HUES64 (cell line): ENCODE measurements at regions not wholly inside any gene's neighbourhood (a gene's known extent, or its start where the extent isn't known, plus 50 kb on each side); places are given as distances from the start of the nearest gene placed in this dataset.
"Not testable (repeated sequence)": the region's sequence is repeated elsewhere in the genome, so short reads cannot be mapped to it uniquely, and the experiment has no call there.

Experiments
- H3K27ac ChIP-seq: 2 replicates; pipeline ENCODE4 v1.7.0; 2013; ENCODE audit warnings: low read depth, low read length, inconsistent platforms
- H3K27me3 ChIP-seq: 2 replicates; pipeline ENCODE4 v1.6.1; 2013; ENCODE audit warnings: mild to moderate bottlenecking, low read length; ENCODE audit not compliant: insufficient read depth
- H3K36me3 ChIP-seq: 2 replicates; pipeline ENCODE4 v1.6.1; 2013; ENCODE audit warnings: mild to moderate bottlenecking, low read length; ENCODE audit not compliant: insufficient read depth
- H3K4me1 ChIP-seq: 2 replicates; pipeline ENCODE4 v1.6.1; 2013; ENCODE audit warnings: mild to moderate bottlenecking, low read length, moderate library complexity; ENCODE audit not compliant: insufficient read depth
- H3K4me3 ChIP-seq: 2 replicates; pipeline ENCODE4 v1.5.1; 2013; ENCODE audit warnings: mild to moderate bottlenecking, low read length, moderate library complexity
- H3K9ac ChIP-seq: 2 replicates; pipeline ENCODE4 v1.6.1; 2013; ENCODE audit warnings: mild to moderate bottlenecking, low read depth, low read length
- H3K9me3 ChIP-seq: 2 replicates; pipeline ENCODE4 v1.6.1; 2013; ENCODE audit warnings: low read depth, low read length; ENCODE audit not compliant: insufficient read depth
- WGBS: fragments of 150-250, 120-280 bp; methylation state at CpG from one replicate; pipeline ENCODE4 v1.1.7; 2013; ENCODE audit warnings: missing lambda C conversion rate; 5-methylcytosine and 5-hydroxymethylcytosine counted together

DNA sequence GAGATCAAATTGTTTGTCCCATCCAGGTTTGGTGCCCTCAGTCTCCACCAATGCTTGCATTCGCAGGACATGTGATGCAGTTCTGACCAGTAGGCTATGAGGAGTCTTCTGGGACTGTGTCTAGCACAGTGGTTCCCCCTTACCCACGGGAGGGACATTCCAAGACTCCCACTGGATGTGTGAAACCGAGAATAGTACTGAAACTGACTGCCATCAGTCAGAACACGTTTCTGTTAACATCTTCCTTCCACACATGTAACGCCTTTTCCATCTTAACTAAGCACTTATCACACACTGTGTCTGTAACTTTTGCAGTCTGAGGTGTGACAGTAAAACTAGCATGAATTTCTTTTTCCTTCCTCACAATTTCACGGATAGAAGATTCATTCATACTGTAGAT, 74.7 kb downstream of the PTTG1 start:
- Histone ChIP-seq H3K9me3 (no peaks in the 10 kb centered on the region), H3K27ac (no peak overlapping the region)

DNA sequence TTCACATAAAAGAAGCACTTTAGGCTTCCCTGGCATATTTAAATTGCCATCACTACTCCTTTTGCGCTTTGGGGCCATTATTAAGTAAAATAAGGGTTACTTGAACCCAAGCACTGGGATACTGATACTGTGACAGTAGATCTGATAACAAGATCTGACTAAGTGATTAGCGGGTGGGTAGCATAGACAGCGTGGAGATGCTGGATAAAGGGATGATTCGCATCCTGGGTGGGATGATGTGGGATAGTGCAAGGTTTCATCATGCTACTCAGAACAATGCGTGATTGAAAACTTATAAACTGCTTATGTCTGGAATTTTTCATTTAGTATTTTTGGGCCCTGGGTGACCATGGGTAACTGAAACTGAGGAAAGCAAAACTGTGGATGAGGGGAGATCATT, 75.1 kb downstream of the PTTG1 start:
- 96% methylated on average over 5 of the region's 5 CpGs for WGBS
- no peaks in the 10 kb centered on the region for H3K36me3 ChIP-seq
- no peak overlapping the region for H3K27ac ChIP-seq

More for the DNA sequence above, 74.7 kb downstream of the PTTG1 start:
- H3K9ac ChIP-seq: no peak overlapping the region
- no peaks in the 10 kb centered on the region for H3K4me1 ChIP-seq
- H3K36me3 ChIP-seq: no peaks in the 10 kb centered on the region
- 87% methylated on average over 6 of the region's 6 CpGs for WGBS
- no peaks in the 10 kb centered on the region for H3K27me3 ChIP-seq
- no peak overlapping the region for H3K4me3 ChIP-seq

DNA sequence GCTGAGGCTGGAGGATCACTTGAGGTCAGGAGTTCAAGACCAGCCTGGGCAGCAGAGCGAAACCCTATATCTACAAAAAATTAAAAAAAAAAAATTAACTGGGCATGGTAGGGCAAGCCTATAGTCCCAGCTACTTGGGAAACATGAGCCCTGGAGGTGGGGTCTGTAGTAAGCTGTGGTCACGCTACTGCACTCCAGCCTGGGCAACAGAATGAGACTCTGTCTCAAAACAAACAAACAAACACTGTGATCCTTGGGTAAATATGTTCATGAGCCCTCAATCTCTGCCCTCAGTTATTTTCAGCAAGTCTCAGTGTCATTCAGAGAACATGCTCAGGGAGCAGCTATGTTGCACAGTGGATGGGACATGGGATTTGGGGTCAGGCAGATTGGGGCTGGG, 76.2 kb downstream of the PTTG1 start:
- H3K27me3 ChIP-seq: no peaks in the 10 kb centered on the region
- H3K36me3 ChIP-seq: no peaks in the 10 kb centered on the region
- no peak overlapping the region for H3K4me3 ChIP-seq
- no peak overlapping the region for H3K9ac ChIP-seq
- H3K4me1 ChIP-seq: no peaks in the 10 kb centered on the region
- H3K9me3 ChIP-seq: no peaks in the 10 kb centered on the region
- WGBS: 83% methylated on average over 1 of the region's 2 CpGs
- no peak overlapping the region for H3K27ac ChIP-seq

More for the DNA sequence above, 75.1 kb downstream of the PTTG1 start:
- H3K9ac ChIP-seq: no peak overlapping the region
- no peaks in the 10 kb centered on the region for H3K4me1 ChIP-seq
- H3K9me3 ChIP-seq: no peaks in the 10 kb centered on the region
- H3K27me3 ChIP-seq: no peaks in the 10 kb centered on the region
- no peak overlapping the region for H3K4me3 ChIP-seq

DNA sequence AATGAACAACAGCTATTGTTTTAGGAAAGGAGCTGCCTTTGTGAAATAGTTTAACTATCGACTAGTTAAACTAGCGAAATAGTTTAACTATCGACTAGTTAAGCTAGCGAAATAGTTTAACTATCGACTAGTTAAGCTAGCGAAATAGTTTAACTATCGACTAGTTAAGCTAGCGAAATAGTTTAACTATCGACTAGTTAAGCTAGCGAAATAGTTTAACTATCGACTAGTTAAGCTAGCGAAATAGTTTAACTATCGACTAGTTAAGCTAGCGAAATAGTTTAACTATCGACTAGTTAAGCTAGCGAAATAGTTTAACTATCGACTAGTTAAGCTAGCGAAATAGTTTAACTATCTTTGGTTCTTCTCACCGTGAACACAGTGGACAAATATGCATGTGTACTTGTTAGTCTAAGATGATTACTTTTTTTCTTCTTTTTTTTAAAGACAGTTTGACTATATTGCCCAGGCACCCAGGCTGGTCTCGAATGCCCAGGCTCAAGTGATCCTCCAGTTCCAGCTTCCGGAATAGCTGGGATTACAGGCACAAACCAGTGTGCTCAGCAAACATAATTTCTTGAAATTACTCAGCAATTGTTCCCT, 76.9 kb downstream of the PTTG1 start:
- WGBS: 98% methylated on average over 11 of the region's 21 CpGs
- H3K27ac ChIP-seq, H3K27me3 ChIP-seq, H3K9me3 ChIP-seq, H3K36me3 ChIP-seq, H3K4me3 ChIP-seq, H3K4me1 ChIP-seq, H3K9ac ChIP-seq: not testable (repeated sequence)

DNA sequence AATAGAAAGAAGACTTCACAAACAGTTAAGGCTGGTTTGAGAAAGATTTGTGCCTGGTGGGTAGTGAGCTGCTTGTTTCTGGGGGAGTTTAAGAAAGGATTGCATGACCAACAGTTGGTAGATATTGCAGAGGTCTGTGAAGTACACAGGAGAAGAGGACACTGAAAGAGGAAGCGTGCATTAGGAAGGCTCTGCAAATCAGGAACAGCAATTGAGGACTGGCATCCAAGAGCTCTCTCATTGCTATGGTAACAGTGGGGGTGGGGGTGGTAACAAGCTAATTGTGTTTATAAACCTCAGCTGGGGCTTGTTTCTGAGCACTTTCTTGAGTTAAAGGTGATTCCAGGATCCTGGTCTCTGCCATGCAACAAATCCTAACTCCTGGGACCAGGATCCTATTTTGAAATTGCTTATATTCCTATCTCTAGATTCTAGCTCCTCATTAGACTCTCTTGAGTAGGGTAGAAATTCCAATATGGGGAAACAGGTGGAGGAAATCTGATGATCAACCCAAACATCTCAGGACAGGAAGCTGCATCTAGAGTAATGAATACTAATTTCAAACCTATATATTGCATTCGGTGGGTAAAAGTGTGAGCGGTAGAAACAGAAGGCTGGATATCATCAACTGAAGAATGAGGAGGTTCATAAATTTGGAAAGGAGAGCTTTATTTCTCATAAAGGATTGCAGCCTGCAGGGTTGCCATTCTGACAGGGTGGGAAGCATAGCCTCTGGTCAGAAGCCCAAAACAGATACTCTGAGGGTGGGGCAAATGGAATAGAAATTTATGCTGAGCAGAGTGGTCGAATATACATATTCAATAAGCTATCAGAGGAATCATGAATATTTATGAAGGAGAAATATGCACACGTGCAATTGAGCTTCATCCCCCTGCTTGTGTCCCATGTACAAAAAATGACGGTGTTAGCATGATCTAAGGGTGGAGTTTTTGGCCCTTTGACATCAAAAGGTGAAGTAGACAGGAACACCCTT, 79.4 kb downstream of the PTTG1 start:
- no peak overlapping the region for H3K27ac ChIP-seq
- 84% methylated on average over 5 of the region's 6 CpGs for WGBS
- no peak overlapping the region for H3K4me3 ChIP-seq
- peaks cover 4% of the 10 kb centered on the region; the same call in 1 of the 2 replicates for H3K4me1 ChIP-seq
- no peak overlapping the region for H3K9ac ChIP-seq
- H3K27me3 ChIP-seq: no peaks in the 10 kb centered on the region
- no peaks in the 10 kb centered on the region for H3K36me3 ChIP-seq
- no peaks in the 10 kb centered on the region for H3K9me3 ChIP-seq

DNA sequence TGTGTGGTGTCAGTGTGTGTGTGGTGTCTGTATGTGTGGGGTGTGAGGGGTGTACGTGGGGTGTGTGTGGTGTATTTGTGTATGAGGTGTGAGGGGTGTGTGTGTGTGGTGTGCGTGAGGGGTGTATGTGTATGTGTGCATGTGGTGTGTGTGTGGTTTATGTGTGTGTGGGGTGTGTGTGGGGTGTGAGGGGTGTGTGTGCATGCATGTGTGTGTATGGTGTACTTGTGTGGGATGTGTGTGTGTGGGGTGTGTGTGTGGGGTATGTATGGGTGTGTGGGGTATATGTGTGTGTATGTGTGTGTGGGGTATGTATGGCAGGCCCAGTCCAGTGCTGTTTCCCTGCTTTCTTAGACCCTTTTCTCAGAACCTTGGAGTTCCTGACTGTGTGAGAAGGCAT, 83.3 kb downstream of the PTTG1 start:
- no peaks in the 10 kb centered on the region for H3K36me3 ChIP-seq
- no peak overlapping the region for H3K9ac ChIP-seq
- H3K9me3 ChIP-seq: no peaks in the 10 kb centered on the region
- H3K27me3 ChIP-seq: no peaks in the 10 kb centered on the region
- H3K4me1 ChIP-seq: peaks cover 9% of the 10 kb centered on the region; the same call in 1 of the 2 replicates
- H3K27ac ChIP-seq: no peak overlapping the region
- 69% methylated on average over 2 of the region's 2 CpGs for WGBS
- H3K4me3 ChIP-seq: no peak overlapping the region

DNA sequence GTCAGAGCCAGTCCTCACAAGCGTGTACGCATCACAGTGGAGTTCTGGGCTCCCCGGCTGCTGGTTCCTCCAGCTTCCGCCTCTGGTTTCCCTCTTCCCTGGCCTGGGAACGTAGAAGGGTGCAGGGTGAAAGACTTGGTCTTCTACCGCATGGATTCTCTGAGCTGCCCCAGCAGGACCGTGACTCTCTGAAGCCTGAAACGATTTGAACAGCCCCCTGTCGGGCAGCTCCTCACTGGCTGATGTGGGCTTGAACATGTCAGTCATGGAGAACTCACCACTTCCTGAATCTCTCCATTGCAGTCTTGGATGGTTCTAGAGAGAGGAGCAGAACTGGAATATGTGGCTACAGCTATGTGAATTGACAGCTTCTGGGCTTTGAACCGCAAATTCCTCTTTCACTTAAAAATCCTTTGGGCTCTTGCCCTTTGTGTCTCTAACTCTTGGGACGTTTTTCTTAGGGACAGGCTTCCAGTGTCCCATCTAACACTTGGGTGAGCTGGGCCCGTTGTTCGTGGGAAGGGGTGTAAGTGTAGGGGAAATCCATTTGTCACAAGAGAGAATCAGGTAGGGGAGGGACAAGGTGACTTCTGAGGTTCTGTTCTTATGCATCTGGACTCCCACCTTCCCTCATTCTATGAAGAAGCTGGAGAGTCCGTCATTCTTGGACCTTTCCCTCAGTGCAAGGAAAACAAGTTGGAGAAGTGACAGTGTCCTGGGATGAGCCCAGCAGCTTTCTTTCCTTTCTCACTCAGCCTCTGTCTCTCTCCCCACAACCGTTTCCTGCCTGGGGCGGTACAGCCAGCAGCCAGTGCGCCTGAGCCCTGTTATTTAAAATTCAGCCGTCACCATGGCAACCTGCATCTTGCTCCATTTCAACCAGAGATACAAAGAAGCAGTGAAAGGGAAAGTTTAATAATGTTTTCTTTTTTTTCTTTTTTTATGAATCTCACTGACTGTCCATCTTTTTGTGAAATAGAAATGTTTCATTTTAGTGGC, 84.7 kb downstream of the PTTG1 start:
- Histone ChIP-seq H3K36me3 (no peaks in the 10 kb centered on the region), H3K27ac (no peak overlapping the region), H3K27me3 (no peaks in the 10 kb centered on the region), H3K4me1 (peaks cover 9% of the 10 kb centered on the region; the same call in 1 of the 2 replicates), H3K9ac (no peak overlapping the region), H3K9me3 (no peaks in the 10 kb centered on the region), H3K4me3 (no peak overlapping the region)
- 67% methylated on average over 18 of the region's 18 CpGs for WGBS

DNA sequence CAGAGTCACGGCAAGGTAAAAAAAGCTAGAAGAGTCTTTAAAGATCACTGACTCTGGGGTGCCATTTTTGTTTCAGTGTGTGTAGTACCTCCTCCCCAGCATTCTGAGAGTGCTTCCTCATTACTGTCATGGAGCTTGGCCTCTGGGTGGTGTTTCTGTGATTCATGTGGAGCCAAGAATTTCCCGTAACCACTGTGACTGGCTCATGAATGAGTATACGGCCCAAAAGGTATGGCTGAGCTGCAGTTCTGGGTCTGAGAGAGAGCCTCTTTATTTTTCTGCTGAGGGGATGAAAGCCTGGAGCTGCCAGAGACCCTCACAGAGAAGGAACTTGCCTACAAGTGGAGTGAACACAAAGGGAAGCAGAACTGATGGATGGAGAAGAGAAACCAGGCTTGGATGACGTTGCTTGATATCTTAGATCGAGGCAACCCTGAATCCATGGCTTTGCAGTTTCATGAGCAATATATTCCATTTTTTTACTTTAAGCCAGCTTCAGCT, 85.6 kb downstream of the PTTG1 start:
- no peak overlapping the region for H3K9ac ChIP-seq
- peaks cover 9% of the 10 kb centered on the region; the same call in 1 of the 2 replicates for H3K4me1 ChIP-seq
- H3K27ac ChIP-seq: no peak overlapping the region
- H3K9me3 ChIP-seq: no peaks in the 10 kb centered on the region
- no peaks in the 10 kb centered on the region for H3K27me3 ChIP-seq
- WGBS: 87% methylated on average over 5 of the region's 5 CpGs
- no peaks in the 10 kb centered on the region for H3K36me3 ChIP-seq
- H3K4me3 ChIP-seq: no peak overlapping the region

DNA sequence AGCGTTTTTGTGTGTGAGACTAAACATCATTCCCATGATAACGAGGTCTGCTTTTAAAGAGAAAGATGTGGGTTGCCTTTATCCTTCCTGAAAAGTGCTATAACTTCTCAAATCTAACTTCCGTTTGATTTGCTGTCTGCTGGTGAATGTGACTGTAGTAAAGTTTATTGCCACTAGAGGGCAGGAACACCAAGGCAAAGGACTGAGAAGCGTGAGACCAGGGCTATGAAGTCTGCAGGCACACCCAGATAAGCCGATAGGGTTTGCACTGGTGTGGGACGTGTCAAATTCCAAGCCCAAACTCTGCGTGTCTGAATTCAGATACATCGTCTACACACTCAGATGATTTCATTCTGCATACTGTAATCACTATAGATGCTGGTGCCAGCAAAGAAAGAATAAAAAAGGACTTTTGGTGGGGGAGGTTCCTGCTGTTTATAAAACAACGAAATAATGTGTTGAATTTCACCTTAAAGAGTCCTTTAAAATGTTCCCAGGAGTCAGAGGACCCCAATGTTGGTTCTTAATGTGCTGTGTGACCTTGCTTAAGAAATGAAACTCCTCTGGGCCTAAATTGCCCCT, 87.2 kb downstream of the PTTG1 start:
- Histone ChIP-seq H3K9me3 (no peaks in the 10 kb centered on the region), H3K4me3 (no peak overlapping the region), H3K27me3 (no peaks in the 10 kb centered on the region), H3K36me3 (no peaks in the 10 kb centered on the region), H3K4me1 (peaks cover 9% of the 10 kb centered on the region; the same call in 1 of the 2 replicates), H3K9ac (no peak overlapping the region), H3K27ac (no peak overlapping the region)
- 21% methylated on average over 9 of the region's 9 CpGs for WGBS

DNA sequence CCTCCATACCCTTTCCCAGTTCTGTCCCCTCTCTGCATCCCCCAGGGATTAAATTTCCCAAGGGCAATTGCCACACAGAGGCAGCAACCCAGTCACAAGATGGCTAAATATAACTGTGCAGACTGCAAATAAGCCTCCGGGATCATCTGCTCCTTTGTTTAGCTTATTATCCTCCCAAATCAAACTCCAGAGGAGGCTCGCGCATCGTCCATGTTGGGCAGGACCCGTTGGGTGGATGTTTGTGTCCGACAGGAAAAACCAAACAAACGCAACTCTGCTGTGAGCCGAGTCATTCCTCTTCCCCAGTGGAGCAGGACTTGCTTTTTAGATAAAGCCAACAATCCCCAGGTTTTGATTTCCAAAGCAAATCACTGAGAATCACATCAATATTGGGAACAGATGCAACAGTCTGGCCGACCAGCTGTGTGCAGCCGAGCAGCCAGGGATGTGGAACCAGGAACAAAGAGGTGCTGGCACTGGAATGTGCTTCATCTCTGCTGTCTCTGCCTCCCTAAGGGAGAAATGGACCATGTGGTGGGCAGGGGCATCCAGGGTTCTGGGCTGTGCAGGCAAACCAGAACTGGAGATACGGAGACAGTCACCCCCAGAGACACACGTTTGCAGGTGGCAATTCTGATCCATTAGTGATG, 89.8 kb downstream of the PTTG1 start:
- Histone ChIP-seq H3K27ac (no peak overlapping the region), H3K9me3 (no peaks in the 10 kb centered on the region), H3K4me3 (no peak overlapping the region), H3K4me1 (peaks cover 2% of the 10 kb centered on the region; the same call in 1 of the 2 replicates), H3K36me3 (no peaks in the 10 kb centered on the region), H3K27me3 (no peaks in the 10 kb centered on the region), H3K9ac (no peak overlapping the region)
- 94% methylated on average over 12 of the region's 12 CpGs for WGBS
